ENCODE measurements at regions not wholly inside any gene's neighbourhood (a gene's known extent, or its start where the extent isn't known, plus 50 kb on each side); places are given as distances from the start of the nearest gene placed in this dataset.

- H3K9me3 ChIP-seq (ENCODE audit: low read depth) = no peaks in the 10 kb centered on the region
- no peaks in the 10 kb centered on the region for H3K36me3 Mint-ChIP-seq
- H2AFZ ChIP-seq (replicated peaks) = no peak overlapping the region
- TF ChIP-seq EZH2phosphoT487 (IDR thresholded peaks at IDR 0.05) (no peak), CTCF (IDR thresholded peaks at IDR 0.05) (peak; percentile 90), EZH2 (IDR thresholded peaks at IDR 0.05) (no peak)
- H3K4me2 ChIP-seq = no peak overlapping the region
- no peaks in the 10 kb centered on the region for H3K4me1 ChIP-seq
- no peak overlapping the region for H3K27ac Mint-ChIP-seq
- no peaks in the 10 kb centered on the region for H3K36me3 ChIP-seq
- H4K20me1 ChIP-seq (ENCODE audit: low read depth) = no peaks in the 10 kb centered on the region
- H3K4me3 ChIP-seq = no peak overlapping the region
- H3K9ac ChIP-seq = no peak overlapping the region
- peak; percentile 65 for DNase-seq (ENCODE audit: low spot score)
- no peaks in the 10 kb centered on the region for H3K79me2 ChIP-seq (ENCODE audit: low read depth)
- no peaks in the 10 kb centered on the region for H3K27me3 Mint-ChIP-seq (ENCODE audit: insufficient read depth, low read depth)
- no peaks in the 10 kb centered on the region for H3F3A ChIP-seq (ENCODE audit: low read depth)
- no peak overlapping the region for H3K4me3 Mint-ChIP-seq
- no peaks in the 10 kb centered on the region for H3K4me1 Mint-ChIP-seq
- H3K9me3 Mint-ChIP-seq = no peaks in the 10 kb centered on the region
- no peak overlapping the region for H3K27ac ChIP-seq
- no peaks in the 10 kb centered on the region for H3K27me3 ChIP-seq
Observed at GRCh38 chr18:43571078-43571689, 293.9 kb upstream of the SYT4 start.

- H3K4me1 Mint-ChIP-seq = no peaks in the 10 kb centered on the region
- Histone ChIP-seq H4K20me1 (ENCODE audit: low read depth) (no peaks in the 10 kb centered on the region), H3K79me2 (ENCODE audit: low read depth) (no peaks in the 10 kb centered on the region), H3K27ac (no peak overlapping the region), H3K36me3 (no peaks in the 10 kb centered on the region), H3K4me1 (no peaks in the 10 kb centered on the region), H3F3A (ENCODE audit: low read depth) (no peaks in the 10 kb centered on the region), H3K9me3 (ENCODE audit: low read depth) (no peaks in the 10 kb centered on the region), H3K4me3 (no peak overlapping the region), H3K4me2 (no peak overlapping the region), H3K9ac (no peak overlapping the region), H3K27me3 (no peaks in the 10 kb centered on the region), H2AFZ (replicated peaks) (no peak overlapping the region)
- no peaks in the 10 kb centered on the region for H3K27me3 Mint-ChIP-seq (ENCODE audit: insufficient read depth, low read depth)
- H3K36me3 Mint-ChIP-seq = no peaks in the 10 kb centered on the region
- no peak overlapping the region for H3K4me3 Mint-ChIP-seq
- TF ChIP-seq EZH2phosphoT487 (IDR thresholded peaks at IDR 0.05) (no peak), CTCF (IDR thresholded peaks at IDR 0.05) (no peak), EZH2 (IDR thresholded peaks at IDR 0.05) (no peak)
- H3K27ac Mint-ChIP-seq = no peak overlapping the region
- DNase-seq (ENCODE audit: low spot score) = no peak
- no peaks in the 10 kb centered on the region for H3K9me3 Mint-ChIP-seq
Observed at GRCh38 chr18:43572163-43572562, 294.9 kb upstream of the SYT4 start.

- DNase-seq (ENCODE audit: low spot score) = no peak
- H2AFZ ChIP-seq (replicated peaks) = no peak overlapping the region
- H3K4me2 ChIP-seq = no peak overlapping the region
- H3K9ac ChIP-seq = no peak overlapping the region
- no peak overlapping the region for H3K27ac ChIP-seq
- no peaks in the 10 kb centered on the region for H3K9me3 ChIP-seq (ENCODE audit: low read depth)
- H4K20me1 ChIP-seq (ENCODE audit: low read depth) = no peaks in the 10 kb centered on the region
- no peaks in the 10 kb centered on the region for H3K36me3 ChIP-seq
- no peak overlapping the region for H3K4me3 Mint-ChIP-seq
- no peaks in the 10 kb centered on the region for H3K9me3 Mint-ChIP-seq
- H3K79me2 ChIP-seq (ENCODE audit: low read depth) = no peaks in the 10 kb centered on the region
- peaks cover 8% of the 10 kb centered on the region for H3K4me1 Mint-ChIP-seq
- H3F3A ChIP-seq (ENCODE audit: low read depth) = no peaks in the 10 kb centered on the region
- H3K27ac Mint-ChIP-seq = no peak overlapping the region
- H3K4me1 ChIP-seq = no peaks in the 10 kb centered on the region
- no peaks in the 10 kb centered on the region for H3K27me3 ChIP-seq
- H3K36me3 Mint-ChIP-seq = no peaks in the 10 kb centered on the region
- TF ChIP-seq CTCF (IDR thresholded peaks at IDR 0.05) (no peak), EZH2phosphoT487 (IDR thresholded peaks at IDR 0.05) (no peak), EZH2 (IDR thresholded peaks at IDR 0.05) (no peak)
- H3K4me3 ChIP-seq = no peak overlapping the region
- H3K27me3 Mint-ChIP-seq (ENCODE audit: insufficient read depth, low read depth) = no peaks in the 10 kb centered on the region
Observed at GRCh38 chr18:43574974-43575373, 297.7 kb upstream of the SYT4 start.

Measured in neural progenitor cell (in vitro differentiated cells).